ENCODE measurements at regions not wholly inside any gene's neighbourhood (a gene's known extent, or its start where the extent isn't known, plus 50 kb on each side); places are given as distances from the start of the nearest gene placed in this dataset.
"Not testable (repeated sequence)": the region's sequence is repeated elsewhere in the genome, so short reads cannot be mapped to it uniquely, and the experiment has no call there.

- no peak for DNase-seq
Observed at GRCh38 chr9:31236344-31236743, 1148.1 kb upstream of the ACO1 start.

GRCh38 chr9:31243386-31243785, 1141.1 kb upstream of the ACO1 start:
- DNase-seq, result no peak

- no peak for DNase-seq
Observed at GRCh38 chr9:31248156-31248555, 1136.3 kb upstream of the ACO1 start.

- no peak for DNase-seq
Observed at GRCh38 chr9:31251386-31251785, 1133.1 kb upstream of the ACO1 start.

GRCh38 chr9:31253800-31254762, 1130.4 kb upstream of the ACO1 start:
- no peak for DNase-seq

GRCh38 chr9:31255211-31255610, 1129.2 kb upstream of the ACO1 start:
- DNase-seq, result no peak

GRCh38 chr9:31259824-31260223, 1124.6 kb upstream of the ACO1 start:
- DNase-seq, result no peak

- DNase-seq, result no peak
Observed at GRCh38 chr9:31272456-31273295, 1111.8 kb upstream of the ACO1 start.

GRCh38 chr9:31275419-31275818, 1109.0 kb upstream of the ACO1 start:
- no peak for DNase-seq

- no peak for DNase-seq
Observed at GRCh38 chr9:31290731-31291130, 1093.7 kb upstream of the ACO1 start.

GRCh38 chr9:31302620-31303418, 1081.6 kb upstream of the ACO1 start:
- no peak for DNase-seq

GRCh38 chr9:31304576-31304975, 1079.9 kb upstream of the ACO1 start:
- no peak for DNase-seq

- DNase-seq, result no peak
Observed at GRCh38 chr9:31314241-31314640, 1070.2 kb upstream of the ACO1 start.

GRCh38 chr9:31320494-31320893, 1063.9 kb upstream of the ACO1 start:
- DNase-seq, result no peak

GRCh38 chr9:31321256-31321655, 1063.2 kb upstream of the ACO1 start:
- DNase-seq, result no peak

GRCh38 chr9:31321686-31322085, 1062.8 kb upstream of the ACO1 start:
- DNase-seq, result no peak

GRCh38 chr9:31323726-31324444, 1060.6 kb upstream of the ACO1 start:
- DNase-seq, result no peak

GRCh38 chr9:31325778-31326177, 1058.7 kb upstream of the ACO1 start:
- DNase-seq, result no peak

GRCh38 chr9:31326883-31327282, 1057.6 kb upstream of the ACO1 start:
- not testable (repeated sequence) for DNase-seq

GRCh38 chr9:31334837-31335528, 1049.5 kb upstream of the ACO1 start:
- no peak for DNase-seq

GRCh38 chr9:31335529-31336234, 1048.8 kb upstream of the ACO1 start:
- DNase-seq, result no peak
